Ovary (tissue), 7 donors: ENCODE measurements at regions not wholly inside any gene's neighbourhood (a gene's known extent, or its start where the extent isn't known, plus 50 kb on each side); places are given as distances from the start of the nearest gene placed in this dataset.

Experiments used
- DNase-seq, 5 donors: peaks; one replicate each; pipeline ENCODE4 v3.0.0-alpha.2; 2019 to 2020
- H3K27ac ChIP-seq, 2 donors: fragments of 200-600 bp; one replicate each; pipeline versions ENCODE4 v1.5.1 to v1.8.0; 2019 to 2022
- H3K27me3 ChIP-seq: fragments of 200-600 bp; one replicate; pipeline ENCODE4 v1.8.0; 2022
- H3K36me3 ChIP-seq: fragments of 200-600 bp; sonication (generic); one replicate; pipeline ENCODE4 v1.5.1; 2019
- H3K4me1 ChIP-seq: one replicate; pipeline ENCODE4 v1.8.1; 2013; ENCODE audit warnings: mild to moderate bottlenecking, moderate library complexity; ENCODE audit not compliant: insufficient read depth
- H3K4me3 ChIP-seq: fragments of 200-600 bp; sonication (generic); one replicate; pipeline ENCODE4 v1.5.1; 2017
- H3K9me3 ChIP-seq, 2 donors: fragments of 200-600 bp in 1 of 2; sonication (generic) in 1 of 2; one replicate each; pipeline versions ENCODE4 v1.5.1 to v1.8.1; 2013 to 2019; ENCODE audit warnings: mild to moderate bottlenecking in 1 of 2, moderate library complexity in 1 of 2
- EP300 ChIP-seq: sonication (generic); formaldehyde crosslinking; IDR thresholded peaks from one replicate; pipeline ENCODE4 v1.6.1; 2017; ENCODE audit warnings: antibody characterized with exemption
- POLR2A ChIP-seq: fragments of 450-650 bp; IDR thresholded peaks from one replicate; pipeline ENCODE4 v1.6.1; 2017; ENCODE audit warnings: antibody characterized with exemption, mild to moderate bottlenecking, moderate library complexity
- WGBS, 3 donors: extraction: QIAGEN DNeasy Blood & Tissue Kit in 1 of 3; methylation state at CpG; one replicate each; pipeline versions ENCODE4 v1.1.5 to v1.1.7; 2013 to 2017; 5-methylcytosine and 5-hydroxymethylcytosine counted together
- intact Hi-C, 4 donors: fragments of 100-400 bp; cut with DNase I; formaldehyde crosslinking; loops; one replicate each; pipeline versions ENCODE4 v1.11.0 to v1.15.1; 2022 to 2023
- TF ChIP-seq, protein P1 (sequence below), 3 donors: fragments of 450-650 bp in 2 of 3; fragments of 200-600 bp in 1 of 3; IDR thresholded peaks; one replicate each; pipeline versions ENCODE4 v1.5.1 to v1.8.0; 2016 to 2022; ENCODE audit warnings: antibody characterized with exemption in 3 of 3, mild to moderate bottlenecking in 1 of 3
- donor health status: DM: no; HTN: no; CAD: no; lungs with moderate emphysema.
- donor health status: DM: no; HTN: no; CAD: no.
- donor health status: Bipolar disorder and iron deficiency.
- donor health status: DM: no; HTN: no; CAD: no.
- donor health status: DM: yes; HTN: yes; CAD: no.

DNA sequence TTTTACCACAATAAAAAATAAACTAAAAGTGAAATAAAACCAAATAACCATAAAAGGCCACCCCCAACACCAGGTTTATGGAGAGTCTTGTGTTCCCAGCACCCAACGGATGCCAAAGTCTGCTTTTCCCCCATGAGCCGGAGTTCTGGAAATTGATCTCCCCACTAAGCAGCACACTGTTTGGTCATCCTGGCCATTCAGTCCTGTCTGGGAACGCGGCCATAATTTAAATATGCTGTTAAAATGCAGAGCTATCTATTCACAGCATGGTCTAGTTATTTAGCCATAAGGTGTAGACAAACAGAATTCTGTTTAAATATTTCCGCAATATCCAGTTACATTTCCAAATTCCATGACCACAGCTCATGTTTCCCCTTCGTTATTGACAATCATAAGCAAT lies 129.6 kb upstream of the TBL1X start:
- TF ChIP-seq POLR2A (no peak), EP300 (no peak)
- TF ChIP-seq, protein P1, sequence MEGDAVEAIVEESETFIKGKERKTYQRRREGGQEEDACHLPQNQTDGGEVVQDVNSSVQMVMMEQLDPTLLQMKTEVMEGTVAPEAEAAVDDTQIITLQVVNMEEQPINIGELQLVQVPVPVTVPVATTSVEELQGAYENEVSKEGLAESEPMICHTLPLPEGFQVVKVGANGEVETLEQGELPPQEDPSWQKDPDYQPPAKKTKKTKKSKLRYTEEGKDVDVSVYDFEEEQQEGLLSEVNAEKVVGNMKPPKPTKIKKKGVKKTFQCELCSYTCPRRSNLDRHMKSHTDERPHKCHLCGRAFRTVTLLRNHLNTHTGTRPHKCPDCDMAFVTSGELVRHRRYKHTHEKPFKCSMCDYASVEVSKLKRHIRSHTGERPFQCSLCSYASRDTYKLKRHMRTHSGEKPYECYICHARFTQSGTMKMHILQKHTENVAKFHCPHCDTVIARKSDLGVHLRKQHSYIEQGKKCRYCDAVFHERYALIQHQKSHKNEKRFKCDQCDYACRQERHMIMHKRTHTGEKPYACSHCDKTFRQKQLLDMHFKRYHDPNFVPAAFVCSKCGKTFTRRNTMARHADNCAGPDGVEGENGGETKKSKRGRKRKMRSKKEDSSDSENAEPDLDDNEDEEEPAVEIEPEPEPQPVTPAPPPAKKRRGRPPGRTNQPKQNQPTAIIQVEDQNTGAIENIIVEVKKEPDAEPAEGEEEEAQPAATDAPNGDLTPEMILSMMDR (IDR thresholded peaks at IDR 0.05): no peak
- Histone ChIP-seq H3K27ac (no peak overlapping the region), H3K36me3 (no peaks in the 10 kb centered on the region), H3K4me1 (no peaks in the 10 kb centered on the region), H3K9me3 (no peaks in the 10 kb centered on the region), H3K4me3 (no peak overlapping the region), H3K27me3 (no peaks in the 10 kb centered on the region)
- DNase-seq: no peak
- intact Hi-C loops: no loop called here
- 73 to 90% (median 78%) methylated on average over 6 of the region's 6 CpGs for WGBS, 3 donors

DNA sequence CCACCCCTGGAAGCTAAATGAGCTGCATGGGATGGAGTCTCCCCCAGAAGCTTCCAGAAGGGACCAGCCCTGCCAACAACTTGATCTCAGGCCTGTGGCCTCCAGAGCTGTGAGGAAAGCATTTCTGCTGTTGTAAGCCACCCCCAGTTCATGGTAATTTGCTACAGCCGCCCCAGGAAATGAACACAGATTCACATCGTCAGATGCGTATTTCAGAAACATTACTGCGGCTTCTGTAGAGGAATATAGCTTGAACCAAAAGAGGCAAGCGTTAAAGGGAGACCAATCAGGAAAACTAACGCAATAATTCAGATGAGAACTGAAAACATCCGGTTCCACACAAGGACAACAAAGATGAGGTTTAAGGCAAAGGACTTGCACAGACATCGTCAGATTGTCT lies 128.4 kb upstream of the TBL1X start:
- no peak for DNase-seq
- TF ChIP-seq POLR2A (no peak), EP300 (no peak)
- TF ChIP-seq, protein P1 (IDR thresholded peaks at IDR 0.05): no peak
- Histone ChIP-seq H3K9me3 (no peaks in the 10 kb centered on the region), H3K36me3 (no peaks in the 10 kb centered on the region), H3K4me3 (no peak overlapping the region), H3K4me1 (no peaks in the 10 kb centered on the region), H3K27me3 (no peaks in the 10 kb centered on the region), H3K27ac (no peak overlapping the region)
- intact Hi-C loops: no loop called here
- WGBS, 3 donors: 74 to 83% (median 74%) methylated on average over 8 of the region's 8 CpGs

DNA sequence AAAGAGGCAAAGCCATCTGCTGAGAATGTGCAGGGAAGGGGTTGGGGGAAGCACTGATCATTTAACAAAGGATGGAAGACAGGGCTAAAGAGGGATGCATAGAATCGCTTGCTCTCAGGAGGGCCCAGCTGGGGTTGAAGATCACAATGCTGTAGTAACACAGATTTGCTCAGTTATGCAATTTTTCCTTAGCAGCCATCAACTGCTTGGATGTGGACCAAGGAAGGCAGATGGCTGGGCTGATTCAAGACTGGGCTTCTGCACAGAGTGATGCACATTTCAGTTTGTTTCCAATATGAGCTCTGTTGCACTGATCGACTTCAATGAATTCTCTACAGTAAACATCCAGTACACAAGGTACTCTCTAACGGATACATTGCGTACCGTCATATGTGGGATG lies 127.8 kb upstream of the TBL1X start:
- H3K27me3 ChIP-seq: no peaks in the 10 kb centered on the region
- TF ChIP-seq POLR2A: no peak
- TF ChIP-seq EP300: no peak
- TF ChIP-seq, protein P1 (IDR thresholded peaks at IDR 0.05): no peak
- no peak overlapping the region for H3K4me3 ChIP-seq
- intact Hi-C loops: no loop called here
- H3K4me1 ChIP-seq: no peaks in the 10 kb centered on the region
- no peaks in the 10 kb centered on the region for H3K36me3 ChIP-seq
- WGBS, 3 donors: 67 to 76% (median 71%) methylated on average over 5 of the region's 5 CpGs
- DNase-seq: no peak
- no peak overlapping the region for H3K27ac ChIP-seq
- H3K9me3 ChIP-seq: no peaks in the 10 kb centered on the region

DNA sequence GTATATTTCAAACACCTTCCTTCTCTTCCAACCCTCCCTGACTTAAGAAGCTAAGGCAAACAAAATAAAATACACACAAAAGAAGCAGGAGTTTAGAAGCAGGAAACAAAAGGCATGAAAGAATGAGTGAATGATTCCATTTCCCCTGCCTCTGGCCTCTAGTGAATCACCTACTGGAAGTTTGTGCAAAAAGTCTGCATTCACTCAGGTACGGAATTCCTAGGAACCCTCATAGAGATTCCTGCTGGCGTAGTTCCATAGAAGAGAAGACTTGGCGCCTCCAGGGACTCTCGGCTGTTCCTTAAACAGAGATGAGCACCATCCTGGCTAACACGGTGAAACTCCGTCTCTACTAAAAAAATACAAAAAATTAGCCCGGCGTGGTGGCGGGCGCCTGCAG lies 125.9 kb upstream of the TBL1X start:
- no peak for DNase-seq
- Histone ChIP-seq H3K9me3 (no peaks in the 10 kb centered on the region), H3K27ac (no peak overlapping the region), H3K27me3 (no peaks in the 10 kb centered on the region), H3K4me1 (no peaks in the 10 kb centered on the region), H3K4me3 (no peak overlapping the region), H3K36me3 (no peaks in the 10 kb centered on the region)
- TF ChIP-seq POLR2A: no peak
- TF ChIP-seq EP300: no peak
- TF ChIP-seq, protein P1 (IDR thresholded peaks at IDR 0.05): no peak
- intact Hi-C loops: no loop called here
- WGBS, 3 donors: 94 to 95% (median 94%) methylated on average over 10 of the region's 10 CpGs
